Liver (tissue), 8 donors: ENCODE measurements at regions not wholly inside any gene's neighbourhood (a gene's known extent, or its start where the extent isn't known, plus 50 kb on each side); places are given as distances from the start of the nearest gene placed in this dataset.

Source experiments
- DNase-seq: peaks from one replicate; pipeline ENCODE4 v3.0.0-alpha.2; 2017; ENCODE audit warnings: low spot score
- H3K27ac ChIP-seq, 2 donors: one replicate each; pipeline ENCODE4 v1.7.0; 2013; ENCODE audit warnings: inconsistent platforms in 2 of 2, low read length in 2 of 2, control low read depth in 1 of 2, low read depth in 1 of 2, mild to moderate bottlenecking in 1 of 2
- H3K27me3 ChIP-seq, 4 donors: one replicate each; pipeline versions ENCODE4 v1.6.1 to v1.7.0; 2013; ENCODE audit warnings: low read length in 3 of 4, inconsistent platforms in 1 of 4, mild to moderate bottlenecking in 1 of 4, moderate library complexity in 1 of 4; ENCODE audit not compliant: control insufficient read depth in 4 of 4, insufficient read depth in 4 of 4
- H3K36me3 ChIP-seq, 4 donors: one replicate each; pipeline versions ENCODE4 v1.6.1 to v1.7.0; 2013; ENCODE audit warnings: low read length in 3 of 4, mild to moderate bottlenecking in 3 of 4, low read depth in 1 of 4, moderate library complexity in 1 of 4; ENCODE audit not compliant: control insufficient read depth in 4 of 4, insufficient read depth in 3 of 4
- H3K4me1 ChIP-seq, 4 donors: one replicate each; pipeline versions ENCODE4 v1.6.1 to v1.7.0; 2013; ENCODE audit warnings: low read length in 3 of 4, mild to moderate bottlenecking in 3 of 4, moderate library complexity in 1 of 4; ENCODE audit not compliant: control insufficient read depth in 4 of 4, insufficient read depth in 4 of 4
- H3K4me3 ChIP-seq, 3 donors: one replicate each; pipeline versions ENCODE4 v1.6.1 to v1.7.0; 2013; ENCODE audit warnings: low read length in 3 of 3, control low read depth in 1 of 3, low read depth in 1 of 3, mild to moderate bottlenecking in 1 of 3
- H3K9ac ChIP-seq, 2 donors: one replicate each; pipeline ENCODE4 v1.7.0; 2013; ENCODE audit warnings: low read length in 2 of 2, mild to moderate bottlenecking in 2 of 2, moderate library complexity in 2 of 2, control low read depth in 1 of 2, low read depth in 1 of 2
- H3K9me3 ChIP-seq, 4 donors: one replicate each; pipeline versions ENCODE4 v1.6.1 to v1.7.0; 2013; ENCODE audit warnings: low read length in 3 of 4; ENCODE audit not compliant: control insufficient read depth in 4 of 4
- ATF3 ChIP-seq: IDR thresholded peaks from 2 replicates; pipeline ENCODE4 v1.6.1; 2016; ENCODE audit warnings: antibody characterized with exemption
- CTCF ChIP-seq: fragments of 150-350 bp; IDR thresholded peaks from 2 replicates; pipeline ENCODE4 v1.5.1; 2017; ENCODE audit warnings: improper control_type of control experiment, low read depth, low read length; ENCODE audit not compliant: missing input control
- EGR1 ChIP-seq, 2 donors: IDR thresholded peaks; 2 replicates each; pipeline ENCODE4 v1.6.1; 2016 to 2018; ENCODE audit warnings: antibody characterized with exemption in 2 of 2, low read depth in 2 of 2
- FOXA1 ChIP-seq: IDR thresholded peaks from 2 replicates; pipeline ENCODE4 v1.6.1; 2016; ENCODE audit warnings: antibody characterized with exemption
- FOXA2 ChIP-seq: IDR thresholded peaks from 2 replicates; pipeline ENCODE4 v1.6.1; 2016; ENCODE audit warnings: antibody characterized with exemption
- GABPA ChIP-seq, 2 donors: IDR thresholded peaks in 1 of 2; conservative IDR thresholded peaks in 1 of 2; 2 replicates each; pipeline ENCODE4 v1.6.1; 2016; ENCODE audit warnings: antibody characterized with exemption in 2 of 2, mild to moderate bottlenecking in 1 of 2, moderate library complexity in 1 of 2
- HNF4A ChIP-seq, 2 donors: conservative IDR thresholded peaks; 2 replicates each; pipeline ENCODE4 v1.6.1; 2016; ENCODE audit warnings: antibody characterized with exemption in 2 of 2, mild to moderate bottlenecking in 2 of 2
- HNF4G ChIP-seq: IDR thresholded peaks from 2 replicates; pipeline ENCODE4 v1.6.1; 2016; ENCODE audit warnings: antibody characterized with exemption
- JUND ChIP-seq, 2 donors: IDR thresholded peaks; 2 replicates each; pipeline ENCODE4 v1.6.1; 2016; ENCODE audit warnings: antibody characterized with exemption in 2 of 2
- NR2F2 ChIP-seq: IDR thresholded peaks from 2 replicates; pipeline ENCODE4 v1.6.1; 2016; ENCODE audit warnings: antibody characterized with exemption
- RAD21 ChIP-seq, 2 donors: IDR thresholded peaks; 2 replicates each; pipeline ENCODE4 v1.6.1; 2016; ENCODE audit warnings: antibody characterized with exemption in 2 of 2, mild to moderate bottlenecking in 2 of 2
- REST ChIP-seq: IDR thresholded peaks from 2 replicates; pipeline ENCODE4 v1.6.1; 2016; ENCODE audit warnings: antibody characterized with exemption, mild to moderate bottlenecking
- RXRA ChIP-seq, 2 donors: IDR thresholded peaks; 2 replicates each; pipeline ENCODE4 v1.6.1; 2017 to 2018; ENCODE audit warnings: antibody characterized with exemption in 2 of 2, mild to moderate bottlenecking in 1 of 2
- SP1 ChIP-seq: IDR thresholded peaks from 2 replicates; pipeline ENCODE4 v1.6.1; 2018; ENCODE audit warnings: antibody characterized with exemption, mild to moderate bottlenecking
- TAF1 ChIP-seq: conservative IDR thresholded peaks from 2 replicates; pipeline ENCODE4 v1.6.1; 2016; ENCODE audit warnings: antibody characterized with exemption, mild to moderate bottlenecking
- YY1 ChIP-seq: IDR thresholded peaks from 2 replicates; pipeline ENCODE4 v1.6.1; 2016; ENCODE audit warnings: antibody characterized with exemption, mild to moderate bottlenecking
- WGBS: extraction: QIAGEN DNeasy Blood & Tissue Kit; methylation state at CpG from one replicate; pipeline ENCODE4 v1.1.7; 2013; 5-methylcytosine and 5-hydroxymethylcytosine counted together
- TF ChIP-seq, protein P1 (sequence below): IDR thresholded peaks from 2 replicates; pipeline ENCODE4 v1.6.1; 2016; ENCODE audit warnings: antibody characterized with exemption
- TF ChIP-seq, protein P2 (sequence below): IDR thresholded peaks from 2 replicates; pipeline ENCODE4 v1.6.1; 2016; ENCODE audit warnings: antibody characterized with exemption
- donor health status: healthy.
- donor health status: healthy.
- donor health status: healthy.
- donor health status: healthy.
- donor health status: healthy.

- no peak overlapping the region for H3K4me3 ChIP-seq
- WGBS = 43% methylated on average over 1 of the region's 1 CpG
- H3K9me3 ChIP-seq = no peaks in the 10 kb centered on the region
These were observed 378.5 kb upstream of the ZFP42 start for GRCh38 chr4:187617113-187617512.

More at GRCh38 chr4:187617113-187617512, 378.5 kb upstream of the ZFP42 start:
- H3K9ac ChIP-seq = no peak overlapping the region
- H3K4me1 ChIP-seq = no peaks in the 10 kb centered on the region
- H3K27ac ChIP-seq = no peak overlapping the region
- DNase-seq = no peak
- peaks cover 0 to 3% (median 0%) of the 10 kb centered on the region in 4 donors for H3K27me3 ChIP-seq
- no peak for TF ChIP-seq YY1
- no peak for TF ChIP-seq SP1
- TF ChIP-seq RAD21 (IDR thresholded peaks at IDR 0.05) = no peak
- no peak for TF ChIP-seq TAF1
- no peak for TF ChIP-seq EGR1 (IDR thresholded peaks at IDR 0.05; ENCODE audit: low read depth in 2 of 2)
- no peak for TF ChIP-seq JUND (IDR thresholded peaks at IDR 0.05)
- TF ChIP-seq FOXA2 = no peak
- TF ChIP-seq, protein P1, sequence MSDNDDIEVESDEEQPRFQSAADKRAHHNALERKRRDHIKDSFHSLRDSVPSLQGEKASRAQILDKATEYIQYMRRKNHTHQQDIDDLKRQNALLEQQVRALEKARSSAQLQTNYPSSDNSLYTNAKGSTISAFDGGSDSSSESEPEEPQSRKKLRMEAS = no peak
- no peak for TF ChIP-seq ATF3
- no peak for TF ChIP-seq GABPA (IDR thresholded peaks at IDR 0.05 in 1 of 2, conservative IDR thresholded peaks at IDR 0.05 in 1 of 2)
- TF ChIP-seq FOXA1 = no peak
- TF ChIP-seq, protein P2, sequence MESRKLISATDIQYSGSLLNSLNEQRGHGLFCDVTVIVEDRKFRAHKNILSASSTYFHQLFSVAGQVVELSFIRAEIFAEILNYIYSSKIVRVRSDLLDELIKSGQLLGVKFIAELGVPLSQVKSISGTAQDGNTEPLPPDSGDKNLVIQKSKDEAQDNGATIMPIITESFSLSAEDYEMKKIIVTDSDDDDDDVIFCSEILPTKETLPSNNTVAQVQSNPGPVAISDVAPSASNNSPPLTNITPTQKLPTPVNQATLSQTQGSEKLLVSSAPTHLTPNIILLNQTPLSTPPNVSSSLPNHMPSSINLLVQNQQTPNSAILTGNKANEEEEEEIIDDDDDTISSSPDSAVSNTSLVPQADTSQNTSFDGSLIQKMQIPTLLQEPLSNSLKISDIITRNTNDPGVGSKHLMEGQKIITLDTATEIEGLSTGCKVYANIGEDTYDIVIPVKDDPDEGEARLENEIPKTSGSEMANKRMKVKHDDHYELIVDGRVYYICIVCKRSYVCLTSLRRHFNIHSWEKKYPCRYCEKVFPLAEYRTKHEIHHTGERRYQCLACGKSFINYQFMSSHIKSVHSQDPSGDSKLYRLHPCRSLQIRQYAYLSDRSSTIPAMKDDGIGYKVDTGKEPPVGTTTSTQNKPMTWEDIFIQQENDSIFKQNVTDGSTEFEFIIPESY = no peak
- TF ChIP-seq NR2F2 = no peak
- no peak for TF ChIP-seq HNF4A (conservative IDR thresholded peaks at IDR 0.05)
- TF ChIP-seq HNF4G = no peak
- no peak for TF ChIP-seq REST
- TF ChIP-seq RXRA (IDR thresholded peaks at IDR 0.05) = no peak
- TF ChIP-seq CTCF = no peak
- no peaks in the 10 kb centered on the region for H3K36me3 ChIP-seq
